ENCODE measurements at regions not wholly inside any gene's neighbourhood (a gene's known extent, or its start where the extent isn't known, plus 50 kb on each side); places are given as distances from the start of the nearest gene placed in this dataset.

DNA sequence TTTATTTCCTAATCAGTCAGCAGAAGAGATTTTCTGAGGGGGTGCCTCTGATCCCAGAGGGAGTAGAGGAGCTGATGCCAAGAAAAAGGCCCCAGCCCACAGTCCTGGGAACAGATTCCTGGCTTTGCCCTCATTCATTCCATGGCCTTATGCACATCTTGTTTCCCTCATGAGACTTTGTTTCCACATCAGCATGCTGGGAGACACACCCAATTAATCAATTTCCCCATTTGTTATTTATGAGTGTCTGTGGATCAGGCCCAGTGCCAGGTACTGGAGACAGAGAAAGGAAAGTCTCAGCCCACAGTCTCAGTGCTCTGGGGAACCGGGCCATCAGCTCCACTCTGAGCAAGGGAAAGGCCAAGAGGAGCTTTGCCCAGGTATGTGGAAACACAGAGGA is 496.2 kb upstream of the ZMIZ1 start:
- DNase-seq (ENCODE audit: low read depth, low spot score), result no peak
- Histone ChIP-seq H3K9me3 (ENCODE audit: control insufficient read depth, insufficient read depth, low read length) (no peaks in the 10 kb centered on the region), H3K4me3 (ENCODE audit: low read depth, low read length) (no peak overlapping the region), H3K27ac (ENCODE audit: low read depth, low read length) (no peak overlapping the region), H3K27me3 (ENCODE audit: control insufficient read depth, insufficient read depth, low read length) (peaks cover 20% of the 10 kb centered on the region)
- POLR2A ChIA-PET, result no interaction called here
- CTCF ChIA-PET, result interaction anchor here (1.1 kb wide), 1 partner anchor 268 kb away, joined by 3 read pairs; no protein-coding TSS in a partner anchor
- TF ChIP-seq, protein P1, sequence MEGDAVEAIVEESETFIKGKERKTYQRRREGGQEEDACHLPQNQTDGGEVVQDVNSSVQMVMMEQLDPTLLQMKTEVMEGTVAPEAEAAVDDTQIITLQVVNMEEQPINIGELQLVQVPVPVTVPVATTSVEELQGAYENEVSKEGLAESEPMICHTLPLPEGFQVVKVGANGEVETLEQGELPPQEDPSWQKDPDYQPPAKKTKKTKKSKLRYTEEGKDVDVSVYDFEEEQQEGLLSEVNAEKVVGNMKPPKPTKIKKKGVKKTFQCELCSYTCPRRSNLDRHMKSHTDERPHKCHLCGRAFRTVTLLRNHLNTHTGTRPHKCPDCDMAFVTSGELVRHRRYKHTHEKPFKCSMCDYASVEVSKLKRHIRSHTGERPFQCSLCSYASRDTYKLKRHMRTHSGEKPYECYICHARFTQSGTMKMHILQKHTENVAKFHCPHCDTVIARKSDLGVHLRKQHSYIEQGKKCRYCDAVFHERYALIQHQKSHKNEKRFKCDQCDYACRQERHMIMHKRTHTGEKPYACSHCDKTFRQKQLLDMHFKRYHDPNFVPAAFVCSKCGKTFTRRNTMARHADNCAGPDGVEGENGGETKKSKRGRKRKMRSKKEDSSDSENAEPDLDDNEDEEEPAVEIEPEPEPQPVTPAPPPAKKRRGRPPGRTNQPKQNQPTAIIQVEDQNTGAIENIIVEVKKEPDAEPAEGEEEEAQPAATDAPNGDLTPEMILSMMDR (IDR thresholded peaks at IDR 0.05; ENCODE audit: low read depth, low read length), result no peak

DNA sequence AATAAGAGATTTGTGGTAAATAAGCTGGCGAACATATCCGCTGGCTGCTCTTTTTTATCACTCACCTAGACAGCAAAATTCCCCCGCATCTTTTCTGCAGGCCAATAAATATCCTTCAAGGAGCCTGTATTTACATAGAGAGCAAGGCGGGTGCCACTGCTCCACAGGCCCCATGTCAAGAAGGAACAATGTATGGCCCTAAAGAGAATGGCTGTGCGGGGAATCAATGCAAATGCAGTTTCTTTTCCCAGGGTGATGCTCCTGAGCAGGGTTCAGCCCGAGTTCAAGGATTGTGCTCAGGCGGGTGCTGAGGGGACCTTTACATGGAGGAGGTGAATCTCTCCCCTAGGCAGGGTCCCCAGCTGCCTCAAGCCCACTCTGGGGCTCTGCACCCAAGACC is 494.2 kb upstream of the ZMIZ1 start:
- Histone ChIP-seq H3K27me3 (ENCODE audit: control insufficient read depth, insufficient read depth, low read length) (peaks cover 8% of the 10 kb centered on the region), H3K9me3 (ENCODE audit: control insufficient read depth, insufficient read depth, low read length) (no peaks in the 10 kb centered on the region), H3K4me3 (ENCODE audit: low read depth, low read length) (no peak overlapping the region), H3K27ac (ENCODE audit: low read depth, low read length) (no peak overlapping the region)
- ChIA-PET POLR2A (no interaction called here), CTCF (no interaction called here)
- DNase-seq (ENCODE audit: low read depth, low spot score), result no peak
- TF ChIP-seq, protein P1 (IDR thresholded peaks at IDR 0.05; ENCODE audit: low read depth, low read length), result no peak

DNA sequence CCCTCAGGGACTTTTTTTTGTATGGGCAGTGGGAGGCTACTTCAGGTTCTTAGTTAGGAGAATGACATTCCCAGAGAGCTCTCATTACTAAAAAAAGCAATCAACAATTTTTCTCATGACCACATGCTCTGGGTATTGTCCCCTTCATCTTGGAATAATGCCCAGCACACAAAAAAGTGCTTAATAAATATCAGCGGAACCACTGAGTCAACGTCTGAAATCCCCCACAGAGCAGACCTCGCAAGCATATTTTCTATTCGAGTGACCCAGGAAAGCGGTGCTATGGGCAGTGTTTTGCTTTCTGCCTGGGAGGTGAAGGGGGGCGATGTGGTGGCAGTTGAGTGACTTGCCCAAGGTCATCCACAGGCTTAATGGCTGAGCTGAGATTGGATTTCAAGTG is 493.4 kb upstream of the ZMIZ1 start:
- no peak overlapping the region for H3K27ac ChIP-seq (ENCODE audit: low read depth, low read length)
- peaks cover 6% of the 10 kb centered on the region for H3K27me3 ChIP-seq (ENCODE audit: control insufficient read depth, insufficient read depth, low read length)
- no peak for DNase-seq (ENCODE audit: low read depth, low spot score)
- CTCF ChIA-PET, result interaction anchor here (1.0 kb wide), 1 partner anchor 14 kb away, joined by 3 read pairs; no protein-coding TSS in a partner anchor
- no peak overlapping the region for H3K4me3 ChIP-seq (ENCODE audit: low read depth, low read length)
- TF ChIP-seq, protein P1 (IDR thresholded peaks at IDR 0.05; ENCODE audit: low read depth, low read length), result no peak
- POLR2A ChIA-PET, result no interaction called here
- H3K9me3 ChIP-seq (ENCODE audit: control insufficient read depth, insufficient read depth, low read length), result no peaks in the 10 kb centered on the region

DNA sequence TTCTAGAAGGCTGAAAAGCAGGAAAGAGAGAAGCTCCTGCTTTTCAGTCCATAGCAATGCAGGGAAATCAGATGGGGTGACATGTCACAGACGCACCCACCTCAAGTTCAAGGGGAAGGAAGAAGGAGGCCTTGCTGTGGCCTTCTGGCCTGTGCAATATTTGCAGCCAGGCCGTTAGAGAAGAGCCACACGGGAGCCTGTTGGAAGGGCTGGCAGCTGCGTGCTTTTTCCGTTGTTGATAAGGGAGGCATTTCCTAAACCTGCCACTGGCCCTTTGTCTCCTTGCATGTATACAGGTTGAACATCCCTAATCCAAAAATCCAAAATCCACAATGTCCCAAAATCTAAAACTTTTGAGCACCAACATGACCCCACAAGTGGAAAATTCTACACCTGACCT is 492.5 kb upstream of the ZMIZ1 start:
- CTCF ChIA-PET, result interaction anchor here (1.3 kb wide), 1 partner anchor 365 kb away, joined by 3 read pairs; no protein-coding TSS in a partner anchor
- TF ChIP-seq, protein P1 (IDR thresholded peaks at IDR 0.05; ENCODE audit: low read depth, low read length), result no peak
- Histone ChIP-seq H3K27me3 (ENCODE audit: control insufficient read depth, insufficient read depth, low read length) (peaks cover 6% of the 10 kb centered on the region), H3K4me3 (ENCODE audit: low read depth, low read length) (no peak overlapping the region), H3K27ac (ENCODE audit: low read depth, low read length) (no peak overlapping the region), H3K9me3 (ENCODE audit: control insufficient read depth, insufficient read depth, low read length) (no peaks in the 10 kb centered on the region)
- no peak for DNase-seq (ENCODE audit: low read depth, low spot score)
- POLR2A ChIA-PET, result no interaction called here

DNA sequence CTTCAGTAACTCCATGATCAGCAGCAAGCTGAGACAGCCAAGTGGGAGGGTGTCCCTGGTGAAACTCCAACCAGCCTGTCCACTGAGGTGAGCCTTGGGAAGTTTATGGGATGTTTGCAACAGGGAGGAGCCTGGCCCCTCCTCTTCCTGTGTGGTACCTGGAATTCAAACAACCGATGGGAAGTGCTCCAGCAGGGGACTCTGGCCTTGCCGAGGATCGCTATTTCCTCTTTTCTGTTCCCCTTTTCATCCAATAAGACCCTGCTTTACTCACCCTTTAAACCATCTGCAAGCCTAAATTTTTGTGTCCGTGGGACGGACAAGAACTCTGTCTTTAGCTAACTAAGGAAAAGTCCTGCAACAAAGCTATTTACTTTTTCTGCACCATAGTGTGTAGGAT is 491.1 kb upstream of the ZMIZ1 start:
- POLR2A ChIA-PET, result no interaction called here
- DNase-seq (ENCODE audit: low read depth, low spot score), result no peak
- H3K27ac ChIP-seq (ENCODE audit: low read depth, low read length), result no peak overlapping the region
- TF ChIP-seq, protein P1 (IDR thresholded peaks at IDR 0.05; ENCODE audit: low read depth, low read length), result no peak
- CTCF ChIA-PET, result interaction anchor here (0.7 kb wide), 1 partner anchor 10 kb away, joined by 3 read pairs; no protein-coding TSS in a partner anchor
- peaks cover 2% of the 10 kb centered on the region for H3K27me3 ChIP-seq (ENCODE audit: control insufficient read depth, insufficient read depth, low read length)
- H3K4me3 ChIP-seq (ENCODE audit: low read depth, low read length), result no peak overlapping the region
- no peaks in the 10 kb centered on the region for H3K9me3 ChIP-seq (ENCODE audit: control insufficient read depth, insufficient read depth, low read length)
